Epithelial cell of esophagus (primary cell): ENCODE measurements at regions not wholly inside any gene's neighbourhood (a gene's known extent, or its start where the extent isn't known, plus 50 kb on each side); places are given as distances from the start of the nearest gene placed in this dataset.

Experiments
- DNase-seq: peaks from one replicate; pipeline ENCODE4 v3.0.0; 2010; ENCODE audit warnings: low read depth
- H3K4me3 ChIP-seq: 2 replicates; pipeline ENCODE4 v1.5.1; 2011; ENCODE audit warnings: mild to moderate bottlenecking, low read length, control low read depth
- TF ChIP-seq, protein P1 (sequence below): IDR thresholded peaks from 2 replicates; pipeline ENCODE4 v1.5.1; 2011; ENCODE audit warnings: low read depth, mild to moderate bottlenecking, low read length, control low read depth, inconsistent platforms; ENCODE audit not compliant: insufficient read depth; ENCODE audit errors: missing control alignments

DNA sequence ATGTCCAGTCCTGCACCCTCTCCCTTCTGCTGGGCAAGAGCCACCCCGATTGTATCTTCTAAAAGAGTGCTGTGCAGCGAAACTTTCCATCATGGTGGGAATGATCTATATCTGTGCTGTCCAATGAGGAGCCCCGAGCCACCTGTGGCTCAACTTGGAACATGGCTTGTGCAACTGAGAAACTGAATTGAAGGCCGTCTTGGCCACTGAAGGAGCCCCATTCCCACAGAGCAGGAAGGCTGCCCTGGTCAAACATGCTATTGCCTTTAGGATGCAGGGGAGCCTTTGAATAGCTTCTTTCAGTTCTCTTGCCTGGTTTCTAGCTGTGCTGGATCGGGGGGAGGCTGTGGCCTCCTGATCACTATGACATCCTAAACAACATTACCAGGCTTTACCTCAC is 427.6 kb downstream of the SETD4 start:
- TF ChIP-seq, protein P1, sequence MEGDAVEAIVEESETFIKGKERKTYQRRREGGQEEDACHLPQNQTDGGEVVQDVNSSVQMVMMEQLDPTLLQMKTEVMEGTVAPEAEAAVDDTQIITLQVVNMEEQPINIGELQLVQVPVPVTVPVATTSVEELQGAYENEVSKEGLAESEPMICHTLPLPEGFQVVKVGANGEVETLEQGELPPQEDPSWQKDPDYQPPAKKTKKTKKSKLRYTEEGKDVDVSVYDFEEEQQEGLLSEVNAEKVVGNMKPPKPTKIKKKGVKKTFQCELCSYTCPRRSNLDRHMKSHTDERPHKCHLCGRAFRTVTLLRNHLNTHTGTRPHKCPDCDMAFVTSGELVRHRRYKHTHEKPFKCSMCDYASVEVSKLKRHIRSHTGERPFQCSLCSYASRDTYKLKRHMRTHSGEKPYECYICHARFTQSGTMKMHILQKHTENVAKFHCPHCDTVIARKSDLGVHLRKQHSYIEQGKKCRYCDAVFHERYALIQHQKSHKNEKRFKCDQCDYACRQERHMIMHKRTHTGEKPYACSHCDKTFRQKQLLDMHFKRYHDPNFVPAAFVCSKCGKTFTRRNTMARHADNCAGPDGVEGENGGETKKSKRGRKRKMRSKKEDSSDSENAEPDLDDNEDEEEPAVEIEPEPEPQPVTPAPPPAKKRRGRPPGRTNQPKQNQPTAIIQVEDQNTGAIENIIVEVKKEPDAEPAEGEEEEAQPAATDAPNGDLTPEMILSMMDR, result no peak
- DNase-seq, result no peak
- no peak overlapping the region for H3K4me3 ChIP-seq

DNA sequence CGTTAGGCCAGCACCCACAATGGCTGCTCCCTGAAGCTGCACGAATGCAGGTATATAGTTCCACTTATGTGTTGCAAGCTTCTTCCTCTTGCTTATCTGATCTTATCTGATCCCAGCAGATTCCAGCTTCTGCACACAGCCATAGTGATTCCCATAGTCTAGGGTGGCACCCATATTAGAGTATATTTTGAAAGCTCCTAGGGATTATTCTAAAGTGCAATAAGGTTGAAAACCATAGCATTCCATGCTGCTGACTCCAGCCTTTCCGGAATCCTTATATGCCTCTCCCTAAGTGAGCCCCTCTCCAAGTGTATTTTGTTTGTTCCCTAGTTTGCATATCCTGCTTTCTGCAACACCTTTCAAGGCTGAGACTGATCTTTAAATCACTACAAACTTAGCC is 432.0 kb downstream of the SETD4 start:
- H3K4me3 ChIP-seq, result no peak overlapping the region
- TF ChIP-seq, protein P1, result no peak
- DNase-seq, result no peak

DNA sequence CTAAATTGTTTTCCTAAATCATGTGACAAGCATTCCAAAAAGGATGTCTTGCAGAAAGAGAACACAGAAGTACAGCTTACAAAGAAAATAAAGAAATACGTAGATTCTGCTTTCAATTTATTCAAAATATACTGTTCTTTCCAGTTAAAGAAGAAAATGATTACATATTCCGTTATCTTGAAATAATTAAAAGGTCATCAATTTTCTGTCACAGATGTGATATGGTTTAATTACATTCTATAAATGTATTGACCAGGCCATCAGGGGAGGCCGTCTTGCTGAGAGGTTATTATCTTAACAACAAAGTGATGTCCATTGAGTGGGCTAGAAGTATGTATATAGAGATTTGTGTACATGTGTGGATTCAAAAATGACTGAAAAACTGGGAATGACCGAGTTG is 432.9 kb downstream of the SETD4 start:
- DNase-seq, result no peak
- no peak overlapping the region for H3K4me3 ChIP-seq
- TF ChIP-seq, protein P1, result no peak

DNA sequence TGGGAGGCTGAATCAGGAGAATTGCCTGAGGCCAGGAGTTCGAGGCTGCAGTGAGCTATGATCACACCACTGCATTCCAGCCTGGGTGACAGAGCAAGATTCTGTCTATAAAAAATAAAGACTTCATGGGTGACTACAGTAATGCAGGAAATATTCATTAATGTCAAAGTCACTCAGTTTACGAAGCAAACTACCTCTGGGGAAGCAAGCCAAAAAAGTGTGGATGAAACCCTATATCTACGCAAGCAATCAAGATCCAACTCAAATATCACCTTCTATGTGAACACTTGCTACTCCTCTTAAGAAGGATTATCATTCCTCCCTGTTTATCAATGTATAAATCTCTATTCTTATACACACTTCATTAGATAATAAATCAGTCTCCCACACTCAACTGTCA is 434.8 kb downstream of the SETD4 start:
- no peak for DNase-seq
- TF ChIP-seq, protein P1, result no peak
- H3K4me3 ChIP-seq, result no peak overlapping the region

DNA sequence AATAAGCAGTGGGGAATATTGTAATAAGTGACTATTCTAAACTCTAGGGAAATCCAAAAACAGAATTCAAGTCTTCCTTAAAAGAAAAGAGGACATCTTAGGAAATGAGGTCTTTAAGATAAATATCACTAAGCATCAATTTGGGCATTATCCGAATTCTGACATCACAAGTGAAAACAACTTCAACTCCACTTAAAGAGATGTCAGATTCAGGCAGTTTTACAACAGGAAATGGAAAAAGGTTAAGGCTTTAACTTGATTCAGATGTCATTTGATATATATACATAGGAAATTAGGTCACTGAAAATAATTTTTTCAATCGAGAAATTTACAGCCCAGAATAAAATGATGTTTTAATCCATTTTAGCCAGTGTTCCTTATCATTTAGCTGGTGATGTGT is 435.4 kb downstream of the SETD4 start:
- TF ChIP-seq, protein P1, result no peak
- DNase-seq, result no peak
- no peak overlapping the region for H3K4me3 ChIP-seq

DNA sequence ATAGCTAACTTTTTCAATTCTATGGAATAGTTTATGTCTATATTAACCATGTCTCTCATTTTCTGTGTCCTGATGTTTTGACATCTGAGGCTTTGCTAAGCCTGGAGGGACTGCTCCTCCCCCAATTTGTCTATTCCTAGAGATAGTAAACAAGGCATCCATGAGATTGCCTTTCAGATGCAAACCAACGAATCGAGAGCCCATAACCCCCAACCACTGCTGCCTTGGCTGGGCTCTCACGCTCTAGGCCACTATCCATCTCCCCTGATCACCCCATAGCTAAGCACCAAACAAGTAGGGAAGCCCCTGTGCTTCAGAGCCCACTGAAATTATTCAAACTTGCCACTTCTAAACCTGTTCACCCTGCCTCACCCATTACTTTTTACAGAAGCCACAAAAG is 437.7 kb downstream of the SETD4 start:
- TF ChIP-seq, protein P1, result no peak

DNA sequence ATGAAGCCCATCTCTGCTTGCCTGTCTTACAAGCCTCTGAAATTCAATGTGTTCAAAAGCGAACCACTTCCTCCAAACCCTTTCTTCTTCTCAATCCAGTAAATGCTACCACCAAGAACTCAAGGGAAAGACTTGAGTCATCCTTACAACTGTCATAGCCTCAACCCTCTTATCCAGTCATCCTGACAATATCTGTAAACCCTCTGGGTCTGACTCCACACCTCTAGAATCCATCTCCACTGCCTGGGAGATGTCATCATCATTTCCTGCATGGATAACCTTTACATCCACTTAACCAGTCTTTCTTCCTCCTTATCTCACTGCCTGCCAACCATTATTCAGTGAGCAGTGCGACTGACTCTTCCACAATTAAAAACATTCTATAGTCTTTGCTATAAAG is 441.1 kb downstream of the SETD4 start:
- TF ChIP-seq, protein P1, result no peak
- peak; percentile 95 for DNase-seq
- H3K4me3 ChIP-seq, result no peak overlapping the region

More for the DNA sequence above, 437.7 kb downstream of the SETD4 start:
- no peak for DNase-seq
- no peak overlapping the region for H3K4me3 ChIP-seq
